GM18907 (cell line): ENCODE measurements at regions not wholly inside any gene's neighbourhood (a gene's known extent, or its start where the extent isn't known, plus 50 kb on each side); places are given as distances from the start of the nearest gene placed in this dataset.

ENCODE experiments used
- ATAC-seq: cut with Tn5 transposase; IDR thresholded peaks from one replicate; pipeline ENCODE4 v1.9.1; 2021; ENCODE audit warnings: mild to moderate bottlenecking, moderate library complexity; ENCODE audit not compliant: unreplicated experiment

GRCh38 chr12:114935658-114936057, 251.7 kb upstream of the TBX3 start:
- no peak for ATAC-seq

GRCh38 chr12:114933428-114934160, 249.6 kb upstream of the TBX3 start:
- ATAC-seq: no peak

GRCh38 chr12:114932806-114933205, 248.8 kb upstream of the TBX3 start:
- no peak for ATAC-seq

- ATAC-seq: no peak
These were observed 247.1 kb upstream of the TBX3 start for GRCh38 chr12:114931025-114931424.

- ATAC-seq: no peak
These were observed 242.4 kb upstream of the TBX3 start for GRCh38 chr12:114926341-114926740.

GRCh38 chr12:114924946-114925475, 241.0 kb upstream of the TBX3 start:
- no peak for ATAC-seq

GRCh38 chr12:114921781-114922180, 237.8 kb upstream of the TBX3 start:
- no peak for ATAC-seq

- no peak for ATAC-seq
These were observed 237.0 kb upstream of the TBX3 start for GRCh38 chr12:114920771-114921554.

- no peak for ATAC-seq
These were observed 235.5 kb upstream of the TBX3 start for GRCh38 chr12:114919479-114919878.

GRCh38 chr12:114918535-114919233, 234.7 kb upstream of the TBX3 start:
- no peak for ATAC-seq

GRCh38 chr12:114917953-114918352, 234.0 kb upstream of the TBX3 start:
- no peak for ATAC-seq

- ATAC-seq: no peak
These were observed 233.3 kb upstream of the TBX3 start for GRCh38 chr12:114917307-114917706.

- ATAC-seq: no peak
These were observed 232.6 kb upstream of the TBX3 start for GRCh38 chr12:114916541-114916940.

- no peak for ATAC-seq
These were observed 232.1 kb upstream of the TBX3 start for GRCh38 chr12:114916124-114916523.

- ATAC-seq: no peak
These were observed 230.2 kb upstream of the TBX3 start for GRCh38 chr12:114913871-114914801.

- ATAC-seq: no peak
These were observed 228.8 kb upstream of the TBX3 start for GRCh38 chr12:114912811-114913210.

- no peak for ATAC-seq
These were observed 227.2 kb upstream of the TBX3 start for GRCh38 chr12:114911196-114911595.

GRCh38 chr12:114904254-114905003, 220.5 kb upstream of the TBX3 start:
- no peak for ATAC-seq

- no peak for ATAC-seq
These were observed 219.2 kb upstream of the TBX3 start for GRCh38 chr12:114903083-114903691.
